ENCODE measurements at regions not wholly inside any gene's neighbourhood (a gene's known extent, or its start where the extent isn't known, plus 50 kb on each side); places are given as distances from the start of the nearest gene placed in this dataset.

- TF ChIP-seq CTCF (IDR thresholded peaks at IDR 0.05) (no peak), POLR2A (IDR thresholded peaks at IDR 0.05) (no peak)
Observed at GRCh38 chr2:215691346-215691745, 255.5 kb upstream of the FN1 start.
